SK-N-MC (cell line): ENCODE measurements at regions not wholly inside any gene's neighbourhood (a gene's known extent, or its start where the extent isn't known, plus 50 kb on each side); places are given as distances from the start of the nearest gene placed in this dataset.
A peak's percentile ranks its signal among the peaks of the same experiment; 100 is the strongest.

ENCODE experiments used
- DNase-seq: peaks from one replicate; pipeline ENCODE4 v3.0.0-alpha.2; 2011; ENCODE audit warnings: low read depth, low spot score
- H3K27ac ChIP-seq: fragments of 200-600 bp; sonication (generic); 2 replicates; pipeline ENCODE4 v1.5.1; 2016; ENCODE audit warnings: mixed run types
- H3K36me3 ChIP-seq: fragments of 200-600 bp; sonication (generic); 2 replicates; pipeline ENCODE4 v1.6.1; 2017; ENCODE audit warnings: antibody characterized with exemption, low read length, mixed read lengths; ENCODE audit not compliant: insufficient read depth
- H3K4me3 ChIP-seq: fragments of 200-600 bp; sonication (generic); 2 replicates; pipeline ENCODE4 v1.5.1; 2016
- H3K9ac ChIP-seq: fragments of 200-600 bp; sonication (generic); 2 replicates; pipeline ENCODE4 v1.8.0; 2017; ENCODE audit warnings: mixed run types, mixed read lengths; ENCODE audit not compliant: insufficient read length
- H3K9me3 ChIP-seq: fragments of 200-600 bp; sonication (generic); 2 replicates; pipeline ENCODE4 v1.6.1; 2017; ENCODE audit warnings: low read depth, mild to moderate bottlenecking, antibody characterized with exemption, low read length, moderate library complexity, mixed read lengths
- EZH2 ChIP-seq: fragments of 200-600 bp; sonication (generic); IDR thresholded peaks from one replicate; pipeline ENCODE4 v1.6.1; 2017; ENCODE audit warnings: antibody characterized with exemption
- FOXP2 ChIP-seq: optimal IDR thresholded peaks from 2 replicates; pipeline ENCODE3; 2011; ENCODE audit warnings: mild to moderate bottlenecking, moderate library complexity; ENCODE audit not compliant: insufficient read depth; ENCODE audit errors: extremely low read length, control extremely low read depth
- POLR2AphosphoS5 ChIP-seq: IDR thresholded peaks from 2 replicates; pipeline ENCODE4 v1.6.1; 2012; ENCODE audit warnings: mild to moderate bottlenecking, low read depth, low read length, borderline replicate concordance

DNA sequence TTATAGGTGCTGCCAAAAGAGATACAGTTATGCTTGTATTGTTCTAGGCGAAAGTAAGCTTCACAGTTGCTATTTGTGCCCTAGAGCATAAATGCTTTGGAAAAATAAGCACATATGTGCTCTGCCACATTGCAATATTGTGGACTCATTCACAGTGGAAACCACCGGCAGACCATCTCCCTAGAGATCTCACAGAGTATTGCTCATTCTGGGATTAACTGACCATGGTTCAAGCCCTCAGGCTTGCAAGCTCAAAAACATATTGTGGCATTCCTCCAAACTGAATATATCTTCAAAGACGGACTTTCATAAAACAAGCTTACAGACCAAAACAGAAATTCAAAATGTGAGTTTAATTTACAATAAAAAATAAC is 158.2 kb upstream of the CCDC150 start:
- Histone ChIP-seq H3K27ac (no peak overlapping the region), H3K9me3 (no peaks in the 10 kb centered on the region), H3K4me3 (no peak overlapping the region), H3K36me3 (no peaks in the 10 kb centered on the region), H3K9ac (no peak overlapping the region)
- TF ChIP-seq FOXP2, result no peak
- no peak for TF ChIP-seq POLR2AphosphoS5
- no peak for TF ChIP-seq EZH2
- DNase-seq, result no peak

DNA sequence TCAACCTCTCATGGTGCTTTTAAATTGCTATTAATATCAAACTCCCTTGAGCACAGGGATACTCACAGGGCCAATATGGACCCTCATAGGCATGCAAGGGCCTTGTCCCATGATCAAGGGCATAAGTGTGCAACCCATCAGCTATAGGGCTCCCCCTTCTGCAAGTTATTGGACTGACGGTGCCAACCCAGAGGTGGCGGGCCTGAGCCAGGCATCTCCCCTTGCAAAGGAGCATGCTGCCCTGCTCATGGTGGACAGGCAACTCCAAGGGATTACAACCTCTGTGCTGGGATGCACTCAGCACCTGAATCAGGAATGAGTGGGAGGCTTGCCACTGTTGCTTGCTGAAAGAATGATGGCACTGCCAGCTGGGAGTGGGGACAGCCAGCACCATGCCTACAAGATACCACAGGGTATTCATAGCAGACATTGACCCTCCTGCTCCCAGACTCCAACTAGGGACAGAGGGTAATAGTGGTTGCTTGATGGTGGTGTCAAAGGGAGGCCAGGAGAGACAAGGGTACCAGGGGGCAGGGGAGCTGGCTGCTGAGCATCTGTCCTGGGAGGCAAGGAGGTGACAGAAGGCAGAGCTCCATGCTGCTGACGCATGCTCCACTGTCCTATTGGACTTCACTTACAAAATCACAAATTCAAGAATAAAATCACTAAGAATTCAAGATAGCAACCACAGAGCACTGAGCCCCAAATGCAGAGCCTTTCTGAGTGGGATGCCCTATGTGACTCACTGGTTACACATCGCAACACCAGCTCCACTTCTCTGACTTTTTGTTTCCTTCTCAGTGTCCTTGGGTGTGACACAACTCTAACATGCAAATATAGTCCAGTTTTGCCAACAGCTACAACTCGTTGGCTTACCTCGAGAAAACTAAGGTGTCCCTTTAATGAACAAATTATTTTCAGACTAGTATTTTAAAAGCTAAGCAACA is 157.1 kb upstream of the CCDC150 start:
- H3K9me3 ChIP-seq, result no peaks in the 10 kb centered on the region
- no peak overlapping the region for H3K27ac ChIP-seq
- no peak for DNase-seq
- no peak overlapping the region for H3K4me3 ChIP-seq
- TF ChIP-seq POLR2AphosphoS5 (no peak), FOXP2 (no peak)
- no peak overlapping the region for H3K9ac ChIP-seq
- H3K36me3 ChIP-seq, result no peaks in the 10 kb centered on the region

DNA sequence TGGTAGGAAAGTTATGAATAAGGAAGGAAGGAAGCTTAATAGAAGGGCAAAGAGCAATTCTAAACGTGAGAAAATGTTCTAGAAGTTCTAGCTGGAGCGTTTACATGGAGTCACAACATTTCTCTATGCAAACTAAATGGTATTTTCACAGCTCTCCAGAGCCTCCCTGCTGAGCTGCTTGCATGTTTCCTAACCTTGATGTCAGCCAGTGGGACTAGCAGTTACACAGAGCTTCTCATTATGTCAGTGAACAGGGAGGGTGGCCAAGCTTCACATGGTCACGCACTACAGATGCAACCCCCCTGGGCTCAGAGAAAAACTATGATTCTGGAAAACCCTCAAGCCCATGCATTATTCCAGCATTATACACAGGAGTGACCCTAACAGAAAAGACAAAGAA is 153.4 kb upstream of the CCDC150 start:
- no peak overlapping the region for H3K9ac ChIP-seq
- no peaks in the 10 kb centered on the region for H3K36me3 ChIP-seq
- H3K4me3 ChIP-seq, result no peak overlapping the region
- no peak for DNase-seq
- no peaks in the 10 kb centered on the region for H3K9me3 ChIP-seq
- 0 out of 2 replicates have a peak overlapping the region, but pooled peaks have one; percentile 54 for H3K27ac ChIP-seq
- TF ChIP-seq FOXP2 (no peak), POLR2AphosphoS5 (no peak), EZH2 (no peak)

DNA sequence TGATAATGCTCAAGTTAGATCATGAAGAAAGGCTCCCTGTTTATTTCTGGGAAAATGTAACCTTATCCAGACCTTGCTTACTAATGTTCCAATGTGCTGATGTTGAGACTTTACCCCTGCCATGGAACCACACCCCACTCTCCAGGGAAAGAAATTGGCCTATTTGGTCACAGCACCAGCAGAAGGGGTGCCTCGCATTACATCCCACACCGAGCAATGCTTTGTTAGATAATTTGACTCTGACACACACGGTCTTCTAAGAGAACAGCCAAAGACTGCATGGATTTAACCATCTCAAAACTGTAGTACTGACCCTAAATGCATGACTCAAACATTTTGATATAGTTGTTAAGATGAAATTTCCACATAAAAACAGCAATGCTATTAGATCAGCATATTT is 152.1 kb upstream of the CCDC150 start:
- Histone ChIP-seq H3K4me3 (no peak overlapping the region), H3K9me3 (no peaks in the 10 kb centered on the region), H3K36me3 (no peaks in the 10 kb centered on the region), H3K27ac (no peak overlapping the region), H3K9ac (no peak overlapping the region)
- DNase-seq, result no peak
- no peak for TF ChIP-seq EZH2
- TF ChIP-seq POLR2AphosphoS5, result no peak
- TF ChIP-seq FOXP2, result no peak

DNA sequence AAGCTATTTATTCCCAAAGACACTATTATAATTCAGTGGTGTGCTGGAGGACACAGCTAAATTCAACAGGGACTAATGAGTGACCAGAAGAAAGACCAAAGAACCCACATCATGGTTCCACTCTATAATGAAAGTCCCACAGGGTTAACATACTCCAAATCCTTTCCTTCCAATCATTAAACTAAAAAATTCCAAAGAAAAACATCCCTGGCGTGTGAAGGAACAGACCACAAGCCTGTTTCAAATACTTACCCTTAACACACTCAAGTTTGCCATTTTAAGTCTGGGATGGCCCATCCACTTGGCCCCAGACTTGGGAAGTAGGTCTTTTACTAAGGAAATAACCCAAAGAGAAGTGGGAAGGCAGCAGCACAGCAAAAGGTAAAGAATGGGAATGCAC is 150.1 kb upstream of the CCDC150 start:
- no peak for DNase-seq
- TF ChIP-seq FOXP2 (no peak), EZH2 (no peak), POLR2AphosphoS5 (no peak)
- Histone ChIP-seq H3K9ac (no peak overlapping the region), H3K27ac (no peak overlapping the region), H3K9me3 (no peaks in the 10 kb centered on the region), H3K36me3 (no peaks in the 10 kb centered on the region), H3K4me3 (no peak overlapping the region)

DNA sequence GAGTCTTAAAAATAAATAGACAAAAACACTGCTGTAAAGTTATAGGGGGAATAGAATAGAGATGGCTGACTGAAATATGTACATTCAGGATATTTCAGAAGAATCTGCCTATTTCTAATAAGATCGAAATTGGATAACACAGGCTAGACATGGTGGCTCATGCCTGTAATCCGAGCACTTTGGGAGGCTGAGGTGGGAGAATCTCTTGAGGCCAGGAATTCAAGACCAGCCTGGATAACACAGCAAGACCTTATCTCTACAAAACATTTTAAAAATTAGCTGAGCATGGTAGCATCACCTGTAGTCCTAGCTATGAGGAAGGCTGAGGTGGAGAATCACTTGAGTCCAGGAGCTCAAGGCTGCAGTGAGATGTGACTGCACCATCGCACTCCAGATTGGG is 146.6 kb upstream of the CCDC150 start:
- no peak overlapping the region for H3K9ac ChIP-seq
- DNase-seq, result no peak
- no peak overlapping the region for H3K27ac ChIP-seq
- no peaks in the 10 kb centered on the region for H3K36me3 ChIP-seq
- H3K4me3 ChIP-seq, result no peak overlapping the region
- TF ChIP-seq POLR2AphosphoS5 (no peak), FOXP2 (no peak), EZH2 (no peak)
- no peaks in the 10 kb centered on the region for H3K9me3 ChIP-seq

DNA sequence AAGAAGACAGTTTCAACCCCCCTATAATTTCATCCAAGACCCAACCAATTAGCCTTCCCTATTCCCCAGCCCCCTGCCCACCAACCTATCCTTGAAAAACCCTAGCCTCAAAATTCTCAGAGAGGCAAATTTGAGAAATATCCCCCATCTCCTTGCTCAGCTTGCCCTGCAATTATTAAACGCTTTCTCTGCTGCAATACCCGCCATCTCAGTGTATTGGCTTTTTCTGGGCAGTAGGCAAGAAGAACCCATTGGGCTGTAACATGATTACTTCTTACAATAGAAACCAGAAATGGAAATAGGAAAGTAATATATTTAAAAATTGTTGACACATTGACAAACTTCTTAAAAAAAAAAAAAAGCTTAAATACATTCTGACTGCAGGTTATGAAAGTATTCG is 140.6 kb upstream of the CCDC150 start:
- TF ChIP-seq FOXP2 (no peak), EZH2 (no peak), POLR2AphosphoS5 (no peak)
- Histone ChIP-seq H3K9me3 (peaks cover 5% of the 10 kb centered on the region; the same call in 1 of the 2 replicates), H3K36me3 (no peaks in the 10 kb centered on the region), H3K9ac (no peak overlapping the region), H3K4me3 (no peak overlapping the region), H3K27ac (no peak overlapping the region)
- no peak for DNase-seq

DNA sequence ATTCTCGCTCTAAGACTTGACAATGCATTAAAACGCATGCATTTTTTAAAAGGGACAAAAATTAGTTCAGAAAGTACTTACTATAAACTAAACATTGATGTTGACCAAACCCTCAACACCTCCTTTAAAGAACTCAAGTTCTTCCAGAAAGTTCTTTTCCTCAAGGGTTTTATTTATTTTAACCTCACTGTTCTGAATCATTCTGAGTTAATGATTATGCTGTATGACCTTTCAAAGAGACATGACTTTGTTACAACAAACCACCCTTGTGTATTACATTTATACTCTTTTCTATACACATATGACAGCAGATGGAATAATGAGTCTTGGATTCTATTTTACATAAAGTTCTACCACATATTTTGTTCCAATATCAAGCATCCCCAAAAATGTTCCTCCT is 139.8 kb upstream of the CCDC150 start:
- no peak overlapping the region for H3K9ac ChIP-seq
- TF ChIP-seq EZH2 (no peak), FOXP2 (no peak), POLR2AphosphoS5 (no peak)
- H3K36me3 ChIP-seq, result no peaks in the 10 kb centered on the region
- DNase-seq, result no peak
- H3K27ac ChIP-seq, result no peak overlapping the region
- H3K9me3 ChIP-seq, result peaks cover 5% of the 10 kb centered on the region; the same call in 1 of the 2 replicates
- no peak overlapping the region for H3K4me3 ChIP-seq
